GM18507 (cell line): ENCODE measurements at regions not wholly inside any gene's neighbourhood (a gene's known extent, or its start where the extent isn't known, plus 50 kb on each side); places are given as distances from the start of the nearest gene placed in this dataset.

Experiments used
- DNase-seq: peaks from one replicate; pipeline ENCODE4 v3.0.0; 2011; ENCODE audit warnings: low read depth; ENCODE audit not compliant: insufficient read length; ENCODE audit errors: extremely low spot score
- FAIRE-seq: peaks from 2 replicates; lab custom pipeline; 2011; peaks lifted over from hg19 to GRCh38; lab: Jason Lieb, UNC

DNA sequence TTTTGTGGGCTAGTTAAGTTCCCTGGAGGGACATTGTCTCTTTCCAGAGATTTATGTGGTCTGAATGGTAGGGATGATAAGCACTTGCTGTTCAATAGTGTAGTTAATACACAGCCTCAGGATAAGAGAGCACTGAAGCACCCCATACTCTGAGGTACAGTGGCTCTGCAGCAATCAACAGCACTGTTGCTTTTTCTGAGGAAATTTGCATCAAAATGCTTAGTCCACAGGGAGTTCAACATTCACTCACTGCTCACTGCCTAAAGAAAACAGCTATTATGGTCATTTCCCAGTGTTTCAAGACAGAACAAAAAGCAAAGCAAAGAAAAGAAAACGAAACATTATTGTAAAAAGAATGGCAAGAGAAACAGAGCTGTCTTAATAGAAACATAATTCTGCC is 441.9 kb downstream of the PLOD2 start:
- DNase-seq = no peak
- no peak for FAIRE-seq

- DNase-seq = no peak
- FAIRE-seq = no peak
Measured at GRCh38 chr3:145721273-145721805, 439.6 kb downstream of the PLOD2 start.

- no peak for FAIRE-seq
Measured at GRCh38 chr3:145721815-145722214, 439.2 kb downstream of the PLOD2 start.

GRCh38 chr3:145727476-145727875 is 433.5 kb downstream of the PLOD2 start:
- DNase-seq = no peak
- no peak for FAIRE-seq

More at GRCh38 chr3:145721815-145722214, 439.2 kb downstream of the PLOD2 start:
- DNase-seq = no peak

GRCh38 chr3:145735631-145736030 is 425.4 kb downstream of the PLOD2 start:
- DNase-seq (no peak), FAIRE-seq (no peak)

DNA sequence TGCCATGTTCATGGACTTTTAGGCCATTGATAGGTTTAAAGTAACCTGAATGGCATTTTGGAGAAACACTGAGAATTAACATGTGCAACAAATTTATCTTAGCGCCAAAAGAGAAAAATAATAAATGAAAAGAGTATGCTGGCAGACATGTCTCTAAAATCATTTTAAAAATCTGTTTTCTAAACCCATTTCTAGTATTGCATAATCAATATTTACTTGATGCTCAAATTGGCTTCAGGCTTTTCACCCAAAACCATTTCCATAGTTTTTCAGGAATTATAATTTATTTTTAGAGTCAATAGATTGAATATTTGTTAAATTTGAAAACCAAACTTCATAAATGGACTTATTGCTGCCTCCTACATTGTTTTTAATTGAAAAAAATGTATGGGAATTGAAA is 423.0 kb downstream of the PLOD2 start:
- FAIRE-seq = no peak
- no peak for DNase-seq

DNA sequence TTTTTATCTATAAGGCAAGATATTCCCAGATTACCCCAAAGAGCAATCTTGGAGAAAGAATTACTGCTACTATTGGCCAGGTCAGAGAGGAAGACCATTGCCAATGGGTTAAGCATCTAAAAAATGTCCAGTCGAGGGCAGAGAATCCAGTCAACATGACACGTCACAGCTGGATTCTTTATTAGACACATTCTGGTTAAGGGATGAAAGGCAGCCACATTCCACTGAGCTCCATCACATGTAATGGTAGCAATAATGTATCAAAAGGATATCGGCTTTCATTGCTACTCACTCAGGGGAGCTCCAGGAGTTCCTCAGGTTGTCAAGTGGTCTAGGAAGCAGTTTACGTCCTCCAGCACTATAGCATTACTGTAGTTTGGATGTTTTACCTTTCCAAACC is 421.1 kb downstream of the PLOD2 start:
- FAIRE-seq (no peak), DNase-seq (no peak)

DNA sequence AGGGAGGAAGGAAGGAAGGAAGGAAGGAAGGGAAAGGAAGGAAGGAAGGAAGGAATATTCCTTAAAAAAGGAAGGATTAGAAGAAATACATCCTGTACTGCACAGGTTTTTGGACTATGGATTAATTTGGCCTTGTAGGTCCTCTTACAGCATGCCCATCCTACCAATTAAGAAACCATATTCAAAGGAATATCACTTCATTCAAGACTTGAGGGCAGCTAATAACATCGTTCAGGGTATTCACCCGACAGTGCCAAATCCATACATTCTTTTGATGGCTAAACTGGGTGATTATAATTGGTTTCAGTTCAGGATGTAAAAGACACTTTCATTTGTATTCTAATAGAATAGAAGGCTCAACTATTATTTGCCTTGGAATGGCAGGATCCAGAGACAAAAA is 410.3 kb downstream of the PLOD2 start:
- DNase-seq (no peak), FAIRE-seq (no peak)

DNA sequence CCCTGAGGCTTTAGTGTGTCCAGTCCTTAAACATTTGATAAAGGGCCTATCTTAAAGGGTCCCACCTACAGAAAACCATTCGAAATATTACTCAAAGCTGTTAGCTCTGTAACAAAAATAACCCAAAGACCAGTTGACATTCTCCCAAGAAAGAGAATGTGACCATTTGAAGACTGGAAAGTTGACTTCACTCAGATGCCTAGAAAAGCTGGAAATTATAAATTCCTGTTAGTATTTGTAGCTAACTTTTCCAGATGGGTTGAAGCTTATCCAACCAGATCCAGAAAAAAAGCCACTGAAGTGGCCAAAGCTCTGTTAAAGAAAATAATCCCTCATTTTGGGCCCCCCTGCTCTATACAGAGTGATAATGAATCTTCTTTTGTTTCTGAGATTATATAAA is 408.4 kb downstream of the PLOD2 start:
- no peak for DNase-seq
- no peak for FAIRE-seq

- DNase-seq = no peak
- no peak for FAIRE-seq
Measured at GRCh38 chr3:145754605-145755289, 406.2 kb downstream of the PLOD2 start.

DNA sequence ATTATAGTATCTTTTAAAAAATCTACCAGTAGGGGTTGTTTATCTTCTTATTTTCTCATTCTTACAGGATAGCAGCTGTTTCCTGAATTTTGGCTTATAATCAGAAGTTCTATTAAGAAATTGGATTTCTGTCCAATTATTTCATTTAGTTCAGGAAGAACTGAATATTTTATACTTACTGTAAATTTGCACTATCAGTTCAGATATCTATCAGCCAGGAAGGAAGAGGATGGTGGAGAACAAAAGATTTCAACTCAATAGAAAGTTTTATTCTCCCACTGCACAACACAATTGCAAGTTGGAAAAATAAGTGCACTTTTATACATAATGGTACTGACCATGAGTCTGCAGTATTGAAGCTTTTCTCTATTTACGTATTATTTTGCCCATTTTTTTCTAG is 400.9 kb downstream of the PLOD2 start:
- DNase-seq (no peak), FAIRE-seq (no peak)

DNA sequence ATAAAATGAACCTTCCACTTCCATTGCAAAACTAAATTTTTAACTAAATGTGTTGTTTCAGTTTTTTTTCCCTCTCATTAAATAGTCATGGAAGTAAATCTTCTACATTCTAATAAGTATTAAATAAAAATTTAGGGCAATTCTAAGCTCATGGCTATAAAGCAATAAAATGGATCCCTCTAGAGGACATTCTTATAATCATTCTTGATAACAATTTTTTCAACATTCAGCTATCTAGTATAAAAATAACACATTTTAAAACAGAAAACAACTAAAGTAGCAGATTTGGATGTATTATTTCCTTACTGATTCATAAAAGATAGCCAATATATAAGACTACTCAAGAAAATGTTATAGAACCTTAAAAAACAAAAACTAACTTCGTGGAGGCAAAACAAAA is 393.1 kb downstream of the PLOD2 start:
- FAIRE-seq (no peak), DNase-seq (no peak)

DNA sequence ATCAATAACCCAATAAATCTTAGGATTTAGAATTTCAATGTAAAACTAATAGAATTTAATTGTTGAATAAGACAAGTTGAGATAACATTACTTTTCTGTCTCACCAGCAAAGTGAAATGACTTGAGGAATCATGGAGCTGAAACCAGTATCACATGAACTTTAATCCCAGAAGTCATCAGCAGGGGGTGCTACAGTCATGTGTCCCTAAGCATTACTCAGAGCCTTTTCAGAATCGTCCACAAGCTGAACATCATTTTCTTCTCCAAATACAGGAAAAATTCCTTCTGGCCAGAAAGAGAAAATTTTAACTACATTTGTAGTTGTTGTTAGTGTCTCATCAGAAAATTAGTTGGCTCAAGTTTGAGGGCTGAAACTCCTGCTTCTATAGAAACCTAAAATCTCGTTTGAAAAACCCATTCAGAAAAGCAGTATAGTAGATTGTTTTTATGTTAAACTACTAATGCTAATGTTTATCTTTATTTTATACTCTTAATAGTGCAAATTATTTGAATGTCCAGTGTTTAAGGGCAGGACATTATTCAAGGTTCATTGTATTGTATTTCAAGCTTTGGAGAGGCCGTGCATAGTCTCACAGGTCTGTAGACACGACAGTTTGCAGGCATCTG is 384.1 kb downstream of the PLOD2 start:
- peak; percentile 1 for DNase-seq
- peak; percentile 91 for FAIRE-seq

- no peak for FAIRE-seq
- no peak for DNase-seq
Measured at GRCh38 chr3:145780301-145780700, 380.7 kb downstream of the PLOD2 start.

DNA sequence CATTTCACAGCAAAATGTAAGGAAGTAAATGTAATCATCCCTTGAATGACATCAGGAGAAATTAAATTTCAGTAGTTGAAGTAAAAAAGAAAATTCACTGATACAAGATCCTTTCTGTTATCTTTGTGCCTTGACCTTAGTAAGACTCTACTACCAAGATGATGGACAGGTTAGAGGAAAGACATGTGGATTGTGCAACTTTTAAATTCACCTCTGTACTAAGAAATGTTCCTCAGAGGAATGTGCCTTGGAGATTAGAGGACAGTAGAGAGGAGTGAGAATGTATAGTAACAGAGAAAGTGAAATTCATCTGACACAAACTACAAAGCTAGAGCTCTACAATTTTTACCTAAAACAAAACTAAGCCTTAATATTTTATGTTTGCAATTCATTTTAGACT is 375.3 kb downstream of the PLOD2 start:
- DNase-seq (no peak), FAIRE-seq (no peak)

GRCh38 chr3:145798007-145798406 is 363.0 kb downstream of the PLOD2 start:
- no peak for FAIRE-seq
- DNase-seq = no peak

DNA sequence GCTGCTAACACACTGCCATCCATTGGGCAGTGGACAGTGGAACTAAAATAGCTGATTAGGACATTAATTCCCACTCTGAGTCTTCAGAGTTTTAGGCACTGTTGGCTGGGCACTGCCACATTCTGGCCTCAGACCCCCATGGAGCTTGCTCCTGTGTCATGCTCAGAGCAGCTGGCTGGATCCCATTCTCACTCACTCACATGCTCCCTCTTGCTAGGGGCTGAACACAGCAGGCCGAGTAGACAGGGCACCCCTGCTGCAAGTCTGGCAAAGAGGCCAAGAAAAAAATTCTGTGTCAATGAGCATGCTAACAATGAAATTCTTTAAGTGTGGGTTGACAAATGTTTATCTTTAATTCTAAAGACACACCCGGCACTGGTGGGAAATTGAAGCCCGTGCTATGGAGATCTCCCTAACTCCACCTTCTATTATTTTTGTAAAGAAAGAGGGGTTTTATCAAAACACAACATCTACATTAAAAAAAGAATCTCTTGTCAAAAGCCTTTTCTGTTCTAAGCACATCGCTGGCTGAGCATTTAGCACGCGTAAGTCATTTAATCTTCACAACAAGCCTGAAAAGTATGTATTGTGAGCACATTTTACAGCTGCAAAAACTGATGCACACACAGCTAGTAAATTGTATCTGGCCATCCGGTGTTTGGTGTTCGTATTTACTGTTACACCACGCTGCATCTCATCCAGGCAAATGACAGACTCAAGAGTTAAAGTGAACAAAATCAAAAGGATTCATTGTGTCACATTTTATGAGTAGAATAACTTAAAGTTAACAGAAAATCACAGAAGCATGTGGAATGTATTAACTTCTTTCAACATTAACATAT is 362.1 kb downstream of the PLOD2 start:
- DNase-seq = no peak
- no peak for FAIRE-seq

GRCh38 chr3:145801696-145802095 is 359.3 kb downstream of the PLOD2 start:
- FAIRE-seq = no peak
- DNase-seq = no peak

- DNase-seq (no peak), FAIRE-seq (no peak)
Measured at GRCh38 chr3:145807990-145808389, 353.0 kb downstream of the PLOD2 start.

GRCh38 chr3:145812391-145812790 is 348.6 kb downstream of the PLOD2 start:
- no peak for FAIRE-seq
- no peak for DNase-seq
